ENCODE measurements at regions not wholly inside any gene's neighbourhood (a gene's known extent, or its start where the extent isn't known, plus 50 kb on each side); places are given as distances from the start of the nearest gene placed in this dataset.

DNA sequence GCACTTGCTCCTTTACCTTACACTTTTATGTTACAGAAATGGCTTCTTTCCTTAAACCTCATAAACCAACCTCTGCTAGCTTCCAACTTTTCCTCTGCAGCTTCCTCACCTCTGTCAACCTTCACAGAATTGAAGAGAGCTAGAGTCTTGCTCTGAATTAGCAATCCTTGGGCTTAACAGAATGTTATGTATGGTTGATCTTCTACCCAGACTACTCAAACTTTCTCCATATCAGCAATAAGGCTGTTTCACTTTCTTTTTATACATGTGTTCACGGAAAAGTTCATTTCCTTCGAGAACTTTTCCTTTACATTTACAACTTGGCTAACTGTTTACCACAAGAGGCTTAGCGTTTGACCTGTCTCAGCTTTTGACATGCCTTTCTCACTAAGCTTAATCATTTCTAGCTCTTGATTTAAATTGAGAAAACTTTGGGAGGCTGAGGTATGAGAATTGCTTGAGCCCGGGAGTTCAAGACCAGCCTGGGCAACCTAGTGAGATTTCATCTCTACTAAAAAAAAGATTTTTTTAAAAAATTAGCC is 207.3 kb downstream of the BMP7 start:
- ChIA-PET POLR2A (ENCODE audit: low non-redundant PET) (no interaction called here), CTCF (interaction anchor here (1.7 kb wide), 1 partner anchor 215 kb away, joined by 3 read pairs; no protein-coding TSS in a partner anchor)
- no peak overlapping the region for H3K27ac ChIP-seq (ENCODE audit: low read depth, low read length, poor library complexity, severe bottlenecking)
- BruUV-seq (replicated peaks), result no TSS peak
- no peak for TF ChIP-seq EZH2 (IDR thresholded peaks at IDR 0.05; ENCODE audit: borderline replicate concordance, low read depth, low read length, poor library complexity, severe bottlenecking)
- TF ChIP-seq CTCF (conservative IDR thresholded peaks at IDR 0.05; ENCODE audit: low read depth, low read length), result no peak
- no peaks in the 10 kb centered on the region for H3K9me3 ChIP-seq (ENCODE audit: low read depth, low read length, poor library complexity, severe bottlenecking)
- H3K4me3 ChIP-seq (ENCODE audit: low read depth, low read length, poor library complexity, severe bottlenecking), result no peak overlapping the region
- DNase-seq (ENCODE audit: low spot score), result no peak
- no peaks in the 10 kb centered on the region for H3K36me3 ChIP-seq (ENCODE audit: insufficient read depth, low read length, poor library complexity, severe bottlenecking)
- H3K27me3 ChIP-seq (replicated peaks; ENCODE audit: insufficient read depth, low read depth, low read length, poor library complexity), result peaks cover 50% of the 10 kb centered on the region
- no peaks in the 10 kb centered on the region for H3K4me1 ChIP-seq (ENCODE audit: insufficient read depth, low read length, poor library complexity, severe bottlenecking)
- intact Hi-C loops (cut with micrococcal nuclease; ENCODE audit: unreplicated experiment), result no loop called here

DNA sequence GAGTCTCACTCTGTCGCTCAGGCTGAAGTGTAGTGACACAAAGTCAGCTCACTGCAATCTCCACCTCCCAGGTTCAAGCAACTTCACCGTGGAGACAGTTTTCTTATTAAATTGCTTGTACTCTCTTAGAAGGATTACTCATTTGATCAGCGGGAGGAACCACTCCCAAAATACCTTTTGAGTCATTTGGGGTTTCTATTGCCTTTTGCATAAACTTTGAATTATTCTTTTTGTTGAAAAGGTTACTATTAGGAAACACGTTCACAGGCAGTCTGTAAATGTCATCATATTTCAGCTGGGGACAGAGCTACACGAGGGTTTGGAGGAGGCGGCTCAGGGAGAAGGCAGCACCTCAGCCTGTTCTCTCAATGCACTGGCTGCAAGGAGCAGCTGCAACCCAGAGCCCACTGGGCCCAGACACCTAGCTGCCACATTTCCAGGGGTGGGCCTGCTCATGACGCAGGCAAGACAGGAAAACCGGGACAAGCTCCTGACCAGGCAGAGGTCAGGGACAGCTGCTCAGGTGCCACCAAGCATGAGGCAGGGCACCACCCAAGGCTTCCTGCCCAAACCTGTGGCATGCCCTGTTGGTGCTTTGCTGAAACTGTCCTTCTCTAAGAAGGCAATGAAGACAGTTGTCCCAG is 205.9 kb downstream of the BMP7 start:
- Histone ChIP-seq H3K27ac (ENCODE audit: low read depth, low read length, poor library complexity, severe bottlenecking) (no peak overlapping the region), H3K36me3 (ENCODE audit: insufficient read depth, low read length, poor library complexity, severe bottlenecking) (no peaks in the 10 kb centered on the region), H3K9me3 (ENCODE audit: low read depth, low read length, poor library complexity, severe bottlenecking) (no peaks in the 10 kb centered on the region), H3K27me3 (replicated peaks; ENCODE audit: insufficient read depth, low read depth, low read length, poor library complexity) (peaks cover 50% of the 10 kb centered on the region), H3K4me3 (ENCODE audit: low read depth, low read length, poor library complexity, severe bottlenecking) (no peak overlapping the region), H3K4me1 (ENCODE audit: insufficient read depth, low read length, poor library complexity, severe bottlenecking) (no peaks in the 10 kb centered on the region)
- no peak for TF ChIP-seq EZH2 (IDR thresholded peaks at IDR 0.05; ENCODE audit: borderline replicate concordance, low read depth, low read length, poor library complexity, severe bottlenecking)
- TF ChIP-seq CTCF (conservative IDR thresholded peaks at IDR 0.05; ENCODE audit: low read depth, low read length), result no peak
- POLR2A ChIA-PET (ENCODE audit: low non-redundant PET), result interaction anchor here (0.6 kb wide), 1 partner anchor 273 kb away, joined by 3 read pairs; no protein-coding TSS in a partner anchor
- CTCF ChIA-PET, result interaction anchor here (0.7 to 0.8 kb wide), 2 partner anchors 57 to 201 kb away, joined by 3 read pairs; no protein-coding TSS in a partner anchor
- no peak for DNase-seq (ENCODE audit: low spot score)
- intact Hi-C loops (cut with micrococcal nuclease; ENCODE audit: unreplicated experiment), result loop anchor here (2.0 to 5.0 kb wide), 2 partner anchors 432 to 508 kb away; partner anchors contain the start of gene TFAP2C
- BruUV-seq (replicated peaks), result no TSS peak

- intact Hi-C loops (cut with micrococcal nuclease; ENCODE audit: unreplicated experiment), result loop anchor here (2.0 to 5.0 kb wide), 2 partner anchors 432 to 509 kb away; partner anchors contain the start of gene TFAP2C
- Histone ChIP-seq H3K36me3 (ENCODE audit: insufficient read depth, low read length, poor library complexity, severe bottlenecking) (no peaks in the 10 kb centered on the region), H3K27me3 (replicated peaks; ENCODE audit: insufficient read depth, low read depth, low read length, poor library complexity) (peaks cover 49% of the 10 kb centered on the region), H3K4me3 (ENCODE audit: low read depth, low read length, poor library complexity, severe bottlenecking) (no peak overlapping the region), H3K4me1 (ENCODE audit: insufficient read depth, low read length, poor library complexity, severe bottlenecking) (no peaks in the 10 kb centered on the region), H3K27ac (ENCODE audit: low read depth, low read length, poor library complexity, severe bottlenecking) (no peak overlapping the region), H3K9me3 (ENCODE audit: low read depth, low read length, poor library complexity, severe bottlenecking) (no peaks in the 10 kb centered on the region)
- ChIA-PET POLR2A (ENCODE audit: low non-redundant PET) (interaction anchor here (0.6 kb wide), 1 partner anchor 272 kb away, joined by 3 read pairs; no protein-coding TSS in a partner anchor), CTCF (interaction anchor here (0.7 to 0.8 kb wide), 2 partner anchors 58 to 202 kb away, joined by 3 read pairs; no protein-coding TSS in a partner anchor)
- TF ChIP-seq EZH2 (IDR thresholded peaks at IDR 0.05; ENCODE audit: borderline replicate concordance, low read depth, low read length, poor library complexity, severe bottlenecking), result no peak
- TF ChIP-seq CTCF (conservative IDR thresholded peaks at IDR 0.05; ENCODE audit: low read depth, low read length), result peak; percentile 63
- no TSS peak for BruUV-seq (replicated peaks)
- DNase-seq (ENCODE audit: low spot score), result peak; percentile 50
Measured at GRCh38 chr20:57061051-57061900, 205.2 kb downstream of the BMP7 start.
